ENCODE measurements at regions not wholly inside any gene's neighbourhood (a gene's known extent, or its start where the extent isn't known, plus 50 kb on each side); places are given as distances from the start of the nearest gene placed in this dataset.

DNA sequence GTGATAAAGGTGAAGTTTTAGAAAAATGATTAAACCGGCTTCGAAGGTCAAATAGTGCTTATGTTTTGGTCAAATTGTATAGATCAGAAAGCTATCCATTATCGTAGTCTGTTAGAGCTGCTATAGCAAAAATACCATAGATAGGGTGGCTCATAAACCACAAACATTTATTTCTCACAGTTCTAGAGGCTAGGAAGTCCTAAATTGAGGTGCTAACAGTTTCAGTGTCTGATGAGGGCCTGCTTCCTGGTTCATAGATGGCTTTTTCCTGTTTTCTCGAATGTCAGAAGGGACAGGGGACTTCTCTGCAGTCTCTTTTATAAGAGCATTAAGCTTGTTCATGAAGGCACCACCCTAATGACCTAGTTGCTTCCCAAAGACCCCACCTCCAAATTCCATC lies 186.6 kb upstream of the ERBB4 start:
- Histone ChIP-seq H3K4me1 (ENCODE audit: insufficient read depth, low read length) (peaks cover 4% of the 10 kb centered on the region; the same call in 1 of the 2 replicates), H4K5ac (ENCODE audit: insufficient read length, low read depth, low read length) (no peak overlapping the region), H3K79me2 (ENCODE audit: insufficient read depth, low read length) (no peaks in the 10 kb centered on the region), H2BK120ac (ENCODE audit: low read depth, low read length, poor library complexity, severe bottlenecking) (no peak overlapping the region), H4K91ac (ENCODE audit: insufficient read length, low read depth, low read length) (no peak overlapping the region), H3T11ph (ENCODE audit: low read length) (no peak overlapping the region), H2AK5ac (ENCODE audit: insufficient read length, low read length) (no peak overlapping the region), H3K56ac (ENCODE audit: insufficient read length, low read depth, low read length) (no peak overlapping the region), H3K27me3 (ENCODE audit: insufficient read depth, low read length) (no peaks in the 10 kb centered on the region), H3K18ac (ENCODE audit: insufficient read length, low read depth, low read length) (no peak overlapping the region), H3K14ac (ENCODE audit: insufficient read depth, low read length) (no peak overlapping the region), H3K23ac (ENCODE audit: insufficient read length, low read depth, low read length) (no peak overlapping the region), H3K9me3 (ENCODE audit: control insufficient read depth, low read depth, low read length) (no peaks in the 10 kb centered on the region), H2BK20ac (ENCODE audit: low read depth, low read length, poor library complexity, severe bottlenecking) (no peak overlapping the region), H2AFZ (ENCODE audit: low read length) (no peak overlapping the region), H4K8ac (replicated peaks; ENCODE audit: insufficient read length, low read depth, low read length) (no peak overlapping the region), H3K9ac (ENCODE audit: extremely low read depth, insufficient read length, low read length) (no peak overlapping the region), H3K4ac (ENCODE audit: low read depth, low read length) (no peak overlapping the region), H3K79me1 (ENCODE audit: insufficient read depth, low read depth, low read length, poor library complexity, severe bottlenecking) (no peaks in the 10 kb centered on the region), H3K27ac (ENCODE audit: insufficient read length, low read depth, low read length) (no peak overlapping the region), H4K20me1 (ENCODE audit: control insufficient read depth, insufficient read depth, insufficient read length) (no peaks in the 10 kb centered on the region), H2BK12ac (ENCODE audit: insufficient read length, low read depth, low read length) (no peak overlapping the region), H2BK15ac (ENCODE audit: low read depth, low read length) (no peak overlapping the region), H3K23me2 (ENCODE audit: insufficient read length, low read depth, low read length, poor library complexity, severe bottlenecking) (no peaks in the 10 kb centered on the region), H2BK5ac (ENCODE audit: insufficient read length, low read length) (no peak overlapping the region), H3K4me2 (ENCODE audit: insufficient read depth, insufficient read length, low read length) (no peak overlapping the region)
- no peak for DNase-seq
- Mint-ChIP-seq H3K4me1 (peaks cover 5 to 7% of the 10 kb centered on the region in 2 experiments), H3K9me3 (peaks cover 17 to 21% of the 10 kb centered on the region in 2 experiments), H3K36me3 (ENCODE audit: insufficient read depth in 1 of 3, low read depth in 3 of 3) (peaks cover 8 to 17% (median 10%) of the 10 kb centered on the region in 3 experiments; a peak in 6 of 7 replicates), H3K27me3 (ENCODE audit: low read depth) (no peaks in the 10 kb centered on the region), H3K27ac (peak overlapping the region in 1 of 3 experiments; percentile 61; a peak in 1 of 7 replicates), H3K4me3 (no peak overlapping the region)
- TF ChIP-seq, protein P1, sequence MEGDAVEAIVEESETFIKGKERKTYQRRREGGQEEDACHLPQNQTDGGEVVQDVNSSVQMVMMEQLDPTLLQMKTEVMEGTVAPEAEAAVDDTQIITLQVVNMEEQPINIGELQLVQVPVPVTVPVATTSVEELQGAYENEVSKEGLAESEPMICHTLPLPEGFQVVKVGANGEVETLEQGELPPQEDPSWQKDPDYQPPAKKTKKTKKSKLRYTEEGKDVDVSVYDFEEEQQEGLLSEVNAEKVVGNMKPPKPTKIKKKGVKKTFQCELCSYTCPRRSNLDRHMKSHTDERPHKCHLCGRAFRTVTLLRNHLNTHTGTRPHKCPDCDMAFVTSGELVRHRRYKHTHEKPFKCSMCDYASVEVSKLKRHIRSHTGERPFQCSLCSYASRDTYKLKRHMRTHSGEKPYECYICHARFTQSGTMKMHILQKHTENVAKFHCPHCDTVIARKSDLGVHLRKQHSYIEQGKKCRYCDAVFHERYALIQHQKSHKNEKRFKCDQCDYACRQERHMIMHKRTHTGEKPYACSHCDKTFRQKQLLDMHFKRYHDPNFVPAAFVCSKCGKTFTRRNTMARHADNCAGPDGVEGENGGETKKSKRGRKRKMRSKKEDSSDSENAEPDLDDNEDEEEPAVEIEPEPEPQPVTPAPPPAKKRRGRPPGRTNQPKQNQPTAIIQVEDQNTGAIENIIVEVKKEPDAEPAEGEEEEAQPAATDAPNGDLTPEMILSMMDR (conservative IDR thresholded peaks at IDR 0.05): no peak
- no CpG with 5 or more reads among the region's 4 CpGs for WGBS (ENCODE audit: extremely low coverage, insufficient read length, low lambda C conversion rate)
